H9 (cell line): ENCODE measurements at regions not wholly inside any gene's neighbourhood (a gene's known extent, or its start where the extent isn't known, plus 50 kb on each side); places are given as distances from the start of the nearest gene placed in this dataset.

Source experiments
- DNase-seq: peaks from one replicate; pipeline ENCODE4 v3.0.0-alpha.2; 2017
- H2AFZ ChIP-seq: one replicate; pipeline ENCODE4 v1.6.1; 2013; ENCODE audit warnings: mild to moderate bottlenecking, low read length, control low read depth, moderate library complexity
- H2AK5ac ChIP-seq: 2 replicates; pipeline ENCODE4 v1.6.1; 2013; ENCODE audit warnings: low read length, control low read depth, mixed read lengths; ENCODE audit not compliant: insufficient read length
- H2BK120ac ChIP-seq: one replicate; pipeline ENCODE4 v1.6.1; 2013; ENCODE audit warnings: low read depth, mild to moderate bottlenecking, low read length, control low read depth, inconsistent platforms; ENCODE audit not compliant: poor library complexity, severe bottlenecking
- H2BK12ac ChIP-seq: 2 replicates; pipeline ENCODE4 v1.6.1; 2013; ENCODE audit warnings: low read length, control low read depth, mixed read lengths, low read depth; ENCODE audit not compliant: insufficient read length
- H2BK15ac ChIP-seq: 2 replicates; pipeline ENCODE4 v1.6.1; 2013; ENCODE audit warnings: low read depth, low read length, control low read depth
- H2BK20ac ChIP-seq: one replicate; pipeline ENCODE4 v1.6.1; 2013; ENCODE audit warnings: low read depth, mild to moderate bottlenecking, low read length, control low read depth, inconsistent platforms; ENCODE audit not compliant: poor library complexity, severe bottlenecking
- H2BK5ac ChIP-seq: 2 replicates; pipeline ENCODE4 v1.6.1; 2013; ENCODE audit warnings: low read length, control low read depth, mixed read lengths; ENCODE audit not compliant: insufficient read length
- H3K14ac ChIP-seq: 2 replicates; pipeline ENCODE4 v1.6.1; 2013; ENCODE audit warnings: low read length, control low read depth; ENCODE audit not compliant: insufficient read depth
- H3K18ac ChIP-seq: 2 replicates; pipeline ENCODE4 v1.6.1; 2013; ENCODE audit warnings: low read depth, mild to moderate bottlenecking, mixed read lengths, low read length, control low read depth; ENCODE audit not compliant: insufficient read length
- H3K23ac ChIP-seq: 2 replicates; pipeline ENCODE4 v1.6.1; 2013; ENCODE audit warnings: low read length, control low read depth, mixed read lengths, low read depth; ENCODE audit not compliant: insufficient read length
- H3K23me2 ChIP-seq: 2 replicates; pipeline ENCODE4 v1.6.1; 2013; ENCODE audit warnings: low read depth, mild to moderate bottlenecking, mixed read lengths, low read length, control low read depth; ENCODE audit not compliant: insufficient read length, poor library complexity, severe bottlenecking
- H3K27ac ChIP-seq: 2 replicates; pipeline ENCODE4 v1.5.1; 2013; ENCODE audit warnings: low read length, control low read depth, mixed read lengths, low read depth; ENCODE audit not compliant: insufficient read length
- H3K27me3 ChIP-seq: 2 replicates; pipeline ENCODE4 v1.6.1; 2013; ENCODE audit warnings: low read length, control low read depth, inconsistent platforms; ENCODE audit not compliant: insufficient read depth
- H3K4ac ChIP-seq: 2 replicates; pipeline ENCODE4 v1.6.1; 2013; ENCODE audit warnings: low read depth, mild to moderate bottlenecking, control low read depth, inconsistent platforms, low read length, moderate library complexity
- H3K4me1 ChIP-seq: 2 replicates; pipeline ENCODE4 v1.6.1; 2013; ENCODE audit warnings: low read length, control low read depth, inconsistent platforms; ENCODE audit not compliant: insufficient read depth
- H3K4me2 ChIP-seq: 2 replicates; pipeline ENCODE4 v1.6.1; 2013; ENCODE audit warnings: low read length, control low read depth, mixed read lengths; ENCODE audit not compliant: insufficient read length, insufficient read depth
- H3K56ac ChIP-seq: 2 replicates; pipeline ENCODE4 v1.6.1; 2013; ENCODE audit warnings: low read depth, mild to moderate bottlenecking, mixed read lengths, low read length, control low read depth; ENCODE audit not compliant: insufficient read length
- H3K79me1 ChIP-seq: 2 replicates; pipeline ENCODE4 v1.6.1; 2013; ENCODE audit warnings: low read depth, mild to moderate bottlenecking, moderate library complexity, low read length, control low read depth, inconsistent platforms; ENCODE audit not compliant: insufficient read depth, poor library complexity, severe bottlenecking
- H3K79me2 ChIP-seq: 2 replicates; pipeline ENCODE4 v1.6.1; 2013; ENCODE audit warnings: low read length, control low read depth, inconsistent platforms; ENCODE audit not compliant: insufficient read depth
- H3K9ac ChIP-seq: 2 replicates; pipeline ENCODE4 v1.6.1; 2013; ENCODE audit warnings: low read length, control low read depth, mixed read lengths; ENCODE audit not compliant: insufficient read length; ENCODE audit errors: extremely low read depth
- H3K9me3 ChIP-seq: one replicate; pipeline ENCODE4 v1.6.1; 2013; ENCODE audit warnings: low read depth, low read length, inconsistent platforms; ENCODE audit not compliant: control insufficient read depth
- H3T11ph ChIP-seq: one replicate; pipeline ENCODE4 v1.6.1; 2013; ENCODE audit warnings: mild to moderate bottlenecking, low read length, control low read depth, inconsistent platforms
- H4K20me1 ChIP-seq: one replicate; pipeline ENCODE4 v1.6.1; 2013; ENCODE audit not compliant: control insufficient read depth, insufficient read length, insufficient read depth
- H4K5ac ChIP-seq: 2 replicates; pipeline ENCODE4 v1.6.1; 2013; ENCODE audit warnings: low read depth, mild to moderate bottlenecking, mixed read lengths, low read length, control low read depth; ENCODE audit not compliant: insufficient read length
- H4K8ac ChIP-seq: replicated peaks from 2 replicates; pipeline ENCODE4 v1.6.1; 2013; ENCODE audit warnings: low read length, control low read depth, mixed read lengths, low read depth; ENCODE audit not compliant: insufficient read length
- H4K91ac ChIP-seq: 2 replicates; pipeline ENCODE4 v1.6.1; 2013; ENCODE audit warnings: low read depth, mild to moderate bottlenecking, moderate library complexity, mixed read lengths, low read length, control low read depth; ENCODE audit not compliant: insufficient read length
- H3K27ac Mint-ChIP-seq, 3 experiments: 2 replicates in 2 of 3; 3 replicates in 1 of 3; pipeline ENCODE4 v1.8.0; 2020 to 2021; ENCODE audit warnings: mixed read lengths in 3 of 3, mild to moderate bottlenecking in 1 of 3, moderate library complexity in 1 of 3
- H3K27me3 Mint-ChIP-seq: 2 replicates; pipeline ENCODE4 v1.8.0; 2021; ENCODE audit warnings: low read depth, mild to moderate bottlenecking, moderate library complexity, mixed read lengths
- H3K36me3 Mint-ChIP-seq, 3 experiments: 2 replicates in 2 of 3; 3 replicates in 1 of 3; pipeline ENCODE4 v1.8.0; 2020 to 2021; ENCODE audit warnings: low read depth in 3 of 3, mixed read lengths in 3 of 3; ENCODE audit not compliant: insufficient read depth in 1 of 3
- H3K4me1 Mint-ChIP-seq, 2 experiments: 2 replicates each; pipeline ENCODE4 v1.8.0; 2020; ENCODE audit warnings: mixed read lengths in 2 of 2
- H3K4me3 Mint-ChIP-seq, 2 experiments: 2 replicates in 1 of 2; 3 replicates in 1 of 2; pipeline ENCODE4 v1.8.0; 2020 to 2021; ENCODE audit warnings: mild to moderate bottlenecking in 2 of 2, mixed read lengths in 2 of 2, moderate library complexity in 1 of 2
- H3K9me3 Mint-ChIP-seq, 2 experiments: 2 replicates in 1 of 2; 3 replicates in 1 of 2; pipeline ENCODE4 v1.8.0; 2020; ENCODE audit warnings: mild to moderate bottlenecking in 2 of 2, mixed read lengths in 2 of 2, moderate library complexity in 1 of 2
- CTCF ChIP-seq: fragments of 200-600 bp; sonication (generic); conservative IDR thresholded peaks from 3 replicates; pipeline ENCODE4 v1.8.0; 2021; ENCODE audit warnings: antibody characterized with exemption, mild to moderate bottlenecking

- H3K4me3 Mint-ChIP-seq, result no peak overlapping the region
- peaks cover 2 to 5% of the 10 kb centered on the region in 2 experiments; a peak in 2 of 4 replicates for H3K4me1 Mint-ChIP-seq
- Histone ChIP-seq H3K27ac (no peak overlapping the region), H3K9ac (no peak overlapping the region), H3K14ac (no peak overlapping the region), H3K9me3 (no peaks in the 10 kb centered on the region), H3T11ph (no peak overlapping the region), H3K23me2 (no peaks in the 10 kb centered on the region), H3K4me2 (no peak overlapping the region), H4K8ac (no peak overlapping the region), H4K91ac (no peak overlapping the region), H4K5ac (no peak overlapping the region), H3K27me3 (0 out of 2 replicates have a peak, but pooled peaks cover 2% of the 10 kb centered on the region), H3K23ac (no peak overlapping the region), H3K4ac (no peak overlapping the region), H2BK5ac (no peak overlapping the region), H2AK5ac (no peak overlapping the region), H3K56ac (no peak overlapping the region), H3K79me1 (no peaks in the 10 kb centered on the region), H2AFZ (no peak overlapping the region), H4K20me1 (no peaks in the 10 kb centered on the region), H3K18ac (no peak overlapping the region), H2BK12ac (no peak overlapping the region), H2BK20ac (no peak overlapping the region), H2BK15ac (no peak overlapping the region), H3K79me2 (no peaks in the 10 kb centered on the region), H3K4me1 (no peaks in the 10 kb centered on the region), H2BK120ac (no peak overlapping the region)
- H3K27me3 Mint-ChIP-seq, result peaks cover 9% of the 10 kb centered on the region
- TF ChIP-seq CTCF, result no peak
- no peak overlapping the region for H3K27ac Mint-ChIP-seq
- DNase-seq, result no peak
- H3K9me3 Mint-ChIP-seq, result peaks cover 0 to 2% of the 10 kb centered on the region in 2 experiments; a peak in 2 of 5 replicates
- no peaks in the 10 kb centered on the region for H3K36me3 Mint-ChIP-seq
These were observed 97.6 kb upstream of the PDE1C start for GRCh38 chr7:32167815-32168214.
